Tibial nerve (tissue), 3 donors: ENCODE measurements at regions not wholly inside any gene's neighbourhood (a gene's known extent, or its start where the extent isn't known, plus 50 kb on each side); places are given as distances from the start of the nearest gene placed in this dataset.

ENCODE experiments used
- POLR2A ChIP-seq, 2 donors: fragments of 450-650 bp; IDR thresholded peaks; one replicate each; pipeline ENCODE4 v1.6.1; 2017; ENCODE audit warnings: antibody characterized with exemption in 2 of 2, mild to moderate bottlenecking in 2 of 2, moderate library complexity in 2 of 2
- TF ChIP-seq, protein P1 (sequence below), 5 experiments: fragments of 200-600 bp in 3 of 5; fragments of 450-650 bp in 2 of 5; sonication (generic) in 3 of 5; IDR thresholded peaks; one replicate each; pipeline ENCODE4 v1.5.1; 2016 to 2019; ENCODE audit warnings: antibody characterized with exemption in 5 of 5, mild to moderate bottlenecking in 3 of 5, moderate library complexity in 2 of 5

DNA sequence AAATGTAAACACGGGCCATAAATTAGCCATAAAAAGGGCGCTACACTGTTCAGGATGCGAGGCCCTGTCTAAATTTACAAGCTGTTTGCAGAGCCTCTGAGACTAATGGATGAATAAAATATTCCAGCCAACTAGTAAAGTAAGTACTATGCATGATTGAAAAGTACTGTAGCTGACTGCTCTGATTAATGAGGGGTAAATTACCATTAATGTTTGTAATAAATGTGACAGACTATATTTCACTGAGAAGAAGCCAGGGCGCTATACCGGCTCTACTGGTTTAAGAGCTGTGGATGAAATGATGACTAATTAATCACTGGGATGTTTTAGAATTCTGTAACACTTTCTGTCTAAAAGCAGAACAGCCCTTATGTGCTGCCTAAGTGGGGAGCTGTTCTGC, 54.3 kb upstream of the RGPD4 start:
- TF ChIP-seq, protein P1, sequence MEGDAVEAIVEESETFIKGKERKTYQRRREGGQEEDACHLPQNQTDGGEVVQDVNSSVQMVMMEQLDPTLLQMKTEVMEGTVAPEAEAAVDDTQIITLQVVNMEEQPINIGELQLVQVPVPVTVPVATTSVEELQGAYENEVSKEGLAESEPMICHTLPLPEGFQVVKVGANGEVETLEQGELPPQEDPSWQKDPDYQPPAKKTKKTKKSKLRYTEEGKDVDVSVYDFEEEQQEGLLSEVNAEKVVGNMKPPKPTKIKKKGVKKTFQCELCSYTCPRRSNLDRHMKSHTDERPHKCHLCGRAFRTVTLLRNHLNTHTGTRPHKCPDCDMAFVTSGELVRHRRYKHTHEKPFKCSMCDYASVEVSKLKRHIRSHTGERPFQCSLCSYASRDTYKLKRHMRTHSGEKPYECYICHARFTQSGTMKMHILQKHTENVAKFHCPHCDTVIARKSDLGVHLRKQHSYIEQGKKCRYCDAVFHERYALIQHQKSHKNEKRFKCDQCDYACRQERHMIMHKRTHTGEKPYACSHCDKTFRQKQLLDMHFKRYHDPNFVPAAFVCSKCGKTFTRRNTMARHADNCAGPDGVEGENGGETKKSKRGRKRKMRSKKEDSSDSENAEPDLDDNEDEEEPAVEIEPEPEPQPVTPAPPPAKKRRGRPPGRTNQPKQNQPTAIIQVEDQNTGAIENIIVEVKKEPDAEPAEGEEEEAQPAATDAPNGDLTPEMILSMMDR (IDR thresholded peaks at IDR 0.05), result no peak
- no peak for TF ChIP-seq POLR2A (IDR thresholded peaks at IDR 0.05)
